Endothelial cell of umbilical vein (primary cell): ENCODE measurements at regions not wholly inside any gene's neighbourhood (a gene's known extent, or its start where the extent isn't known, plus 50 kb on each side); places are given as distances from the start of the nearest gene placed in this dataset.

Experiments used
- POLR2AphosphoS5 ChIP-seq: IDR thresholded peaks from 2 replicates; pipeline ENCODE4 v1.6.1; 2012; ENCODE audit warnings: low read depth, mild to moderate bottlenecking, control low read depth, low read length, moderate library complexity; ENCODE audit not compliant: insufficient read depth
- TF ChIP-seq, protein P1 (sequence below), 2 donors: IDR thresholded peaks; 1 replicate in 1 of 2; 2 replicates in 1 of 2; pipeline ENCODE4 v1.5.1; 2011; ENCODE audit warnings: low read length in 2 of 2, mild to moderate bottlenecking in 2 of 2, moderate library complexity in 2 of 2, control low read depth in 1 of 2, inconsistent platforms in 1 of 2, low read depth in 1 of 2; ENCODE audit not compliant: insufficient read depth in 1 of 2; ENCODE audit errors: extremely low read depth in 1 of 2

DNA sequence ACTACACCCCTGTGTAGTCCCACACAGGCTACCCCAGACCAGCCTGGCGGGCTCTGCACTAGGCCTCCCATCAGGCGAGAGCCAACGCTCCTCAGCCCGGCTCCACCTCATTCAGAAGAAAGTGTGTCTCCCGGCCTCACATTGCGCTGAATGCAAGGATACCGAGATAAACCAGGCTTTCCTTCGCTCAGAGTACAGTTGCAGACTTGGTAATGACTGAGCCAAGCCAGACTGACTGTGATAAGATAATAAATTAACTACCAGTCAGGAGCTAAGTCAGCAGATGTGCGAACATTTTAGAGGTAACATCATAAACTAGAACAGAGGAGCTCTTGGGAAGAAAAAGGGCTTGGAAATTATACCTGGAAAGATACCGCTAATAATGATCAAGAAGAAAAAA is 397.6 kb downstream of the TRIML1 start:
- TF ChIP-seq, protein P1, sequence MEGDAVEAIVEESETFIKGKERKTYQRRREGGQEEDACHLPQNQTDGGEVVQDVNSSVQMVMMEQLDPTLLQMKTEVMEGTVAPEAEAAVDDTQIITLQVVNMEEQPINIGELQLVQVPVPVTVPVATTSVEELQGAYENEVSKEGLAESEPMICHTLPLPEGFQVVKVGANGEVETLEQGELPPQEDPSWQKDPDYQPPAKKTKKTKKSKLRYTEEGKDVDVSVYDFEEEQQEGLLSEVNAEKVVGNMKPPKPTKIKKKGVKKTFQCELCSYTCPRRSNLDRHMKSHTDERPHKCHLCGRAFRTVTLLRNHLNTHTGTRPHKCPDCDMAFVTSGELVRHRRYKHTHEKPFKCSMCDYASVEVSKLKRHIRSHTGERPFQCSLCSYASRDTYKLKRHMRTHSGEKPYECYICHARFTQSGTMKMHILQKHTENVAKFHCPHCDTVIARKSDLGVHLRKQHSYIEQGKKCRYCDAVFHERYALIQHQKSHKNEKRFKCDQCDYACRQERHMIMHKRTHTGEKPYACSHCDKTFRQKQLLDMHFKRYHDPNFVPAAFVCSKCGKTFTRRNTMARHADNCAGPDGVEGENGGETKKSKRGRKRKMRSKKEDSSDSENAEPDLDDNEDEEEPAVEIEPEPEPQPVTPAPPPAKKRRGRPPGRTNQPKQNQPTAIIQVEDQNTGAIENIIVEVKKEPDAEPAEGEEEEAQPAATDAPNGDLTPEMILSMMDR (IDR thresholded peaks at IDR 0.05; ENCODE audit: extremely low read depth in 1 of 2, insufficient read depth in 1 of 2, low read depth in 1 of 2, low read length in 2 of 2): no peak
- no peak for TF ChIP-seq POLR2AphosphoS5
